ENCODE measurements at regions not wholly inside any gene's neighbourhood (a gene's known extent, or its start where the extent isn't known, plus 50 kb on each side); places are given as distances from the start of the nearest gene placed in this dataset.
"Not testable (repeated sequence)": the region's sequence is repeated elsewhere in the genome, so short reads cannot be mapped to it uniquely, and the experiment has no call there.

DNA sequence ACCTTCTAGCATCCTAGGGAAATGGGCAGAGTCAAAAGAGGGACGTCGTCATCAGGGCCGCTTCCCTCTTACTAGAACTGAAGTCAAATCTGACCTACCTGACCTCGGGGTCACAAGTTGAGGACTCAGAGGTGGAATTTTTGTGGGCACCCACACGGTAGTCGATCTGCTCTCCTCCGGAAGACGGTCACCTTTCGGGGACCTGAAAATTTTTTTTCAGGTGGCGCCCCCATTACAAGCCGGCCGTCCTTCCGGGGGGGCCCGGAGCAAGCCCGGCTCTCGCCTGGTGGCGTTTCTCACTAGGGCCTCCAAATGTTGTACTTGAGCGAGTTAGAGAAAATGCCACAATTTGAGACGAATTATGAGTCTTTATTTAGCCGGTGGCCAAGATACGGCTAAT is 157.5 kb upstream of the FRG2C start:
- H3K27me3 ChIP-seq (ENCODE audit: insufficient read depth, low read length): no peaks in the 10 kb centered on the region
- no peak overlapping the region for H3K4me3 ChIP-seq (ENCODE audit: low read depth, low read length, poor library complexity, severe bottlenecking)
- H3F3A ChIP-seq (ENCODE audit: insufficient read depth, low read length): no peaks in the 10 kb centered on the region
- no peak for TF ChIP-seq EZH2 (IDR thresholded peaks at IDR 0.05; ENCODE audit: borderline replicate concordance, low read length)
- TF ChIP-seq, protein P1, sequence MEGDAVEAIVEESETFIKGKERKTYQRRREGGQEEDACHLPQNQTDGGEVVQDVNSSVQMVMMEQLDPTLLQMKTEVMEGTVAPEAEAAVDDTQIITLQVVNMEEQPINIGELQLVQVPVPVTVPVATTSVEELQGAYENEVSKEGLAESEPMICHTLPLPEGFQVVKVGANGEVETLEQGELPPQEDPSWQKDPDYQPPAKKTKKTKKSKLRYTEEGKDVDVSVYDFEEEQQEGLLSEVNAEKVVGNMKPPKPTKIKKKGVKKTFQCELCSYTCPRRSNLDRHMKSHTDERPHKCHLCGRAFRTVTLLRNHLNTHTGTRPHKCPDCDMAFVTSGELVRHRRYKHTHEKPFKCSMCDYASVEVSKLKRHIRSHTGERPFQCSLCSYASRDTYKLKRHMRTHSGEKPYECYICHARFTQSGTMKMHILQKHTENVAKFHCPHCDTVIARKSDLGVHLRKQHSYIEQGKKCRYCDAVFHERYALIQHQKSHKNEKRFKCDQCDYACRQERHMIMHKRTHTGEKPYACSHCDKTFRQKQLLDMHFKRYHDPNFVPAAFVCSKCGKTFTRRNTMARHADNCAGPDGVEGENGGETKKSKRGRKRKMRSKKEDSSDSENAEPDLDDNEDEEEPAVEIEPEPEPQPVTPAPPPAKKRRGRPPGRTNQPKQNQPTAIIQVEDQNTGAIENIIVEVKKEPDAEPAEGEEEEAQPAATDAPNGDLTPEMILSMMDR (IDR thresholded peaks at IDR 0.05; ENCODE audit: low read length): no peak
- H4K20me1 ChIP-seq (ENCODE audit: insufficient read depth, low read length): no peaks in the 10 kb centered on the region
- H3K9me2 ChIP-seq (ENCODE audit: low read depth, low read length): no peaks in the 10 kb centered on the region
- no peak overlapping the region for H3K4me2 ChIP-seq (ENCODE audit: low read length)
- no peak overlapping the region for H2AFZ ChIP-seq (ENCODE audit: low read length)
- no peaks in the 10 kb centered on the region for H3K79me2 ChIP-seq (ENCODE audit: insufficient read depth, low read length)
- H3K36me3 ChIP-seq (ENCODE audit: insufficient read depth, low read length): no peaks in the 10 kb centered on the region
- H3K9ac ChIP-seq (ENCODE audit: low read length): no peak overlapping the region
- H3K27ac ChIP-seq (ENCODE audit: low read depth, low read length, poor library complexity, severe bottlenecking): no peak overlapping the region
- no peaks in the 10 kb centered on the region for H3K9me3 ChIP-seq (ENCODE audit: low read length)
- H3K4me1 ChIP-seq (ENCODE audit: insufficient read depth, low read length, severe bottlenecking): no peaks in the 10 kb centered on the region

DNA sequence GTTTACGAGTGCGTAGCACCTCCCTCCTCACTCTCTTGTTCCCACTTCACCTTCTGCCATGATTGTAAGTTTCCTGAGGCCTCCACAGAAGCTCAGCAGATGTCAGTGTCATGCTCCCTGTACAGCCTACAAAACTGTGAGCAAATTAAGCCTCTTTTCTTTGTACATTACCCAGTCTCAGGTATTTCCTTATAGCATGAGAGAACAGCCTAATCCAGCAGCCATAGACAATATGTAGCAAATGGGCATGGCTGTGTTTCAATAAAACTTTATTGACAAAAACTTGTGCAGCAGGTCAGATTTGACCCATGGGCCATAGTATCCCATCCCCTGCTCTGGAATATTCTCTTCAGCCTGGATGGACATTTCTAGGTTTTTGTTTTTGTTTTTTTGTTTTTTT is 156.2 kb upstream of the FRG2C start:
- not testable (repeated sequence) for H3K4me3 ChIP-seq (ENCODE audit: low read depth, low read length, poor library complexity, severe bottlenecking); H3K4me1 ChIP-seq (ENCODE audit: insufficient read depth, low read length, severe bottlenecking); H3K9ac ChIP-seq (ENCODE audit: low read length); H3K9me2 ChIP-seq (ENCODE audit: low read depth, low read length); H3F3A ChIP-seq (ENCODE audit: insufficient read depth, low read length); H3K4me2 ChIP-seq (ENCODE audit: low read length); H4K20me1 ChIP-seq (ENCODE audit: insufficient read depth, low read length); H3K9me3 ChIP-seq (ENCODE audit: low read length); H2AFZ ChIP-seq (ENCODE audit: low read length); H3K79me2 ChIP-seq (ENCODE audit: insufficient read depth, low read length); H3K36me3 ChIP-seq (ENCODE audit: insufficient read depth, low read length); H3K27me3 ChIP-seq (ENCODE audit: insufficient read depth, low read length); H3K27ac ChIP-seq (ENCODE audit: low read depth, low read length, poor library complexity, severe bottlenecking)

DNA sequence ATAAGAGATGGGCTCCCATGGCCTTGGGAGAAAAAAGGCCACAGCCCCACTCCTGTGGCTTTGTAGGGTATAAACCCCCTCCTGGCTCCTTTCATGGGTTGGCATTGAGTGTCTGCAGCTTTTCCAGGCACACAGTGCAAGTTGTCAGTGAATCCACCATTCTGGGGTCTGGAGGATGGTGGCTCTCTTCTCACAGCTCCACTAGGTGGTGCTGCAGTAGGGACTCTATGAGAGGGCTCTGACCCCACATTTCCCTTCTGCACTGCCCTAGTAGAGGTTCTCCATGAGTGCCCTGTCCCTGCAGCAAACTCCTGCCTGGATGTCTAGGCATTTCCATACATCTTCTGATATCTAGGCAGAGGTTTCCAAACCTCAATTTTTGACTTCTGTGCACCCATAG is 136.5 kb upstream of the FRG2C start:
- not testable (repeated sequence) for H3K9me2 ChIP-seq (ENCODE audit: low read depth, low read length); H3K79me2 ChIP-seq (ENCODE audit: insufficient read depth, low read length); H3K9ac ChIP-seq (ENCODE audit: low read length); H2AFZ ChIP-seq (ENCODE audit: low read length); H3F3A ChIP-seq (ENCODE audit: insufficient read depth, low read length); H3K4me1 ChIP-seq (ENCODE audit: insufficient read depth, low read length, severe bottlenecking); H3K9me3 ChIP-seq (ENCODE audit: low read length); H3K36me3 ChIP-seq (ENCODE audit: insufficient read depth, low read length); H3K4me2 ChIP-seq (ENCODE audit: low read length); H4K20me1 ChIP-seq (ENCODE audit: insufficient read depth, low read length); H3K27me3 ChIP-seq (ENCODE audit: insufficient read depth, low read length); H3K4me3 ChIP-seq (ENCODE audit: low read depth, low read length, poor library complexity, severe bottlenecking); H3K27ac ChIP-seq (ENCODE audit: low read depth, low read length, poor library complexity, severe bottlenecking)

DNA sequence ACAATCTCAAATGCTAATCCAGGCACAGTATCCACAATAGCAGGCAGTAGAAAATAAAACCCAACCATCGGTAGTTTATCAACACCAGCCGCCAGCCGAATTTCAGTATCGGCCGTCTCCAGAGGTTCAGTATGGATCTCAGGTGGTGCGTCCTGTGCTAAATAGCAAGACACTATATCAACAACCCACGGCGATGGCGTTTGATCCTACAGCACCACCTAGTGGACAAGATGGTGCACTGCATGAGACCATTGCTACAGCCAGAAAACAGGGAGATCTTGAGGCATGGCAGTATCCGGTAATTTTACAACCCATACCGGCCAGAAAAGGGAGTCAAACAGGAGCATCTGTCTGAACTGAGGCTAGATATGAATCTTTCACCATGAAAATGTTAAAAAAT is 112.0 kb upstream of the FRG2C start:
- TF ChIP-seq, protein P1 (IDR thresholded peaks at IDR 0.05; ENCODE audit: low read length): peak; percentile 57
- not testable (repeated sequence) for H2AFZ ChIP-seq (ENCODE audit: low read length); H3K36me3 ChIP-seq (ENCODE audit: insufficient read depth, low read length); H3K4me1 ChIP-seq (ENCODE audit: insufficient read depth, low read length, severe bottlenecking); H3K4me2 ChIP-seq (ENCODE audit: low read length); H3K79me2 ChIP-seq (ENCODE audit: insufficient read depth, low read length); H4K20me1 ChIP-seq (ENCODE audit: insufficient read depth, low read length); H3K9ac ChIP-seq (ENCODE audit: low read length); H3K9me3 ChIP-seq (ENCODE audit: low read length); H3F3A ChIP-seq (ENCODE audit: insufficient read depth, low read length); H3K9me2 ChIP-seq (ENCODE audit: low read depth, low read length); H3K4me3 ChIP-seq (ENCODE audit: low read depth, low read length, poor library complexity, severe bottlenecking); H3K27ac ChIP-seq (ENCODE audit: low read depth, low read length, poor library complexity, severe bottlenecking); H3K27me3 ChIP-seq (ENCODE audit: insufficient read depth, low read length)

DNA sequence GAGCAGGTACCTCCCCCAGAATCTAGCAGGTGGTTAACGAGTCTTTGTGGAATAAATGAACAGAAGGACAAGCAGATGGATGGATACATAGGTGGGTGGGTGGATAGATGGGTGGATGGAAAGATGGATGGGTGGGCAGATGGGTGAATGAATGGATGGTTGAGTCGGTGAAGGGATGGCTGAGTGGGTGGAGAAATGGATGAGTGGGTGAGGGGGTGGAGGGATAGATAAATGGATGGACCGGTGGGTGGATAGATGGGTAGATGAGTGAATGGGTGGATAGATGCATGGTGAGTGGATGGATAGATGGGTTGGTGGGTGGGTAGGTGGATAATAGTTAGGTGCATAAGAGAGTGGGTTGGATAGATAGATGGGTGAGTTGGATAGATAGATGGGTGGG is 99.7 kb upstream of the FRG2C start:
- not testable (repeated sequence) for H3K27ac ChIP-seq (ENCODE audit: low read depth, low read length, poor library complexity, severe bottlenecking); H4K20me1 ChIP-seq (ENCODE audit: insufficient read depth, low read length); H3K4me2 ChIP-seq (ENCODE audit: low read length); H3K9me3 ChIP-seq (ENCODE audit: low read length); H3K79me2 ChIP-seq (ENCODE audit: insufficient read depth, low read length); H3K9me2 ChIP-seq (ENCODE audit: low read depth, low read length); H3K9ac ChIP-seq (ENCODE audit: low read length); H3K4me3 ChIP-seq (ENCODE audit: low read depth, low read length, poor library complexity, severe bottlenecking); H3F3A ChIP-seq (ENCODE audit: insufficient read depth, low read length); H3K4me1 ChIP-seq (ENCODE audit: insufficient read depth, low read length, severe bottlenecking); H2AFZ ChIP-seq (ENCODE audit: low read length); H3K27me3 ChIP-seq (ENCODE audit: insufficient read depth, low read length); H3K36me3 ChIP-seq (ENCODE audit: insufficient read depth, low read length)

DNA sequence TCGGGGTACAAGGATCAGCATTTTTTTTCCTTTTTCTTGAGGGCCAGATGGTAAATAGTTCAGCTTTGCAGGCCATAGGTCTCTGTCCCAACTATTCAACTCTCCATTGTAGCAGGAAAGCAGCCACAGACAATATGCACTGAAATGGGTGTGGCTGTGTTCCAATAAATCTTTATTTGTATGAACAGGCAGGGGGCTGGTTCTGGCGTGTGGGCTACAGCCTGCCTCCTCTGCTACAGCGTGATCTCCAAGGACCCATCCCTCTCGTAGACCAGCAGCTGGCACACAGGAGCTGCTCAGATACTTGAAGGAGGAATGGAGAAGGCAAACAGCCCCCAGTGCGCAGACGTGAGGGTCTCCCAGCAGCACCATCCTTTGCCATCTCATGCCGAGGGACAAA is 91.8 kb upstream of the FRG2C start:
- H3K9me3 ChIP-seq (ENCODE audit: low read length); H3K79me2 ChIP-seq (ENCODE audit: insufficient read depth, low read length); H4K20me1 ChIP-seq (ENCODE audit: insufficient read depth, low read length); H3K27ac ChIP-seq (ENCODE audit: low read depth, low read length, poor library complexity, severe bottlenecking); H3K9ac ChIP-seq (ENCODE audit: low read length); H3K4me3 ChIP-seq (ENCODE audit: low read depth, low read length, poor library complexity, severe bottlenecking); H2AFZ ChIP-seq (ENCODE audit: low read length); H3K4me2 ChIP-seq (ENCODE audit: low read length); H3K4me1 ChIP-seq (ENCODE audit: insufficient read depth, low read length, severe bottlenecking); H3K9me2 ChIP-seq (ENCODE audit: low read depth, low read length); H3K36me3 ChIP-seq (ENCODE audit: insufficient read depth, low read length); H3F3A ChIP-seq (ENCODE audit: insufficient read depth, low read length); H3K27me3 ChIP-seq (ENCODE audit: insufficient read depth, low read length): not testable (repeated sequence)

Measured in OCI-LY1 (cell line).